ENCODE measurements at regions not wholly inside any gene's neighbourhood (a gene's known extent, or its start where the extent isn't known, plus 50 kb on each side); places are given as distances from the start of the nearest gene placed in this dataset.
A peak's percentile ranks its signal among the peaks of the same experiment; 100 is the strongest.

- Histone ChIP-seq H3K4me2 (ENCODE audit: extremely low read depth, insufficient read depth, low read length) (no peak overlapping the region), H4K20me1 (ENCODE audit: control insufficient read depth, extremely low read depth, insufficient read depth, low read length) (no peaks in the 10 kb centered on the region), H3K9ac (ENCODE audit: insufficient read depth, low read length) (no peak overlapping the region), H3K9me3 (ENCODE audit: control insufficient read depth, insufficient read depth, low read depth, low read length) (no peaks in the 10 kb centered on the region), H3K27me3 (ENCODE audit: control insufficient read depth, insufficient read depth, low read length) (no peaks in the 10 kb centered on the region), H2AFZ (ENCODE audit: low read length) (no peak overlapping the region), H3K79me2 (ENCODE audit: control insufficient read depth, insufficient read depth, low read length) (no peaks in the 10 kb centered on the region), H3K36me3 (ENCODE audit: control insufficient read depth, insufficient read depth, low read length) (no peaks in the 10 kb centered on the region), H3K27ac (ENCODE audit: insufficient read depth, low read length) (no peak overlapping the region), H3K4me1 (ENCODE audit: control insufficient read depth, extremely low read depth, insufficient read depth, low read length) (no peaks in the 10 kb centered on the region), H3K4me3 (replicated peaks in 1 of 4; ENCODE audit: control extremely low read depth in 1 of 4, insufficient read depth in 1 of 4, low read depth in 3 of 4, low read length in 4 of 4) (no peak overlapping the region)
- TF ChIP-seq EZH2 (IDR thresholded peaks at IDR 0.05; ENCODE audit: low read length, missing control alignments), result no peak
- TF ChIP-seq, protein P1, sequence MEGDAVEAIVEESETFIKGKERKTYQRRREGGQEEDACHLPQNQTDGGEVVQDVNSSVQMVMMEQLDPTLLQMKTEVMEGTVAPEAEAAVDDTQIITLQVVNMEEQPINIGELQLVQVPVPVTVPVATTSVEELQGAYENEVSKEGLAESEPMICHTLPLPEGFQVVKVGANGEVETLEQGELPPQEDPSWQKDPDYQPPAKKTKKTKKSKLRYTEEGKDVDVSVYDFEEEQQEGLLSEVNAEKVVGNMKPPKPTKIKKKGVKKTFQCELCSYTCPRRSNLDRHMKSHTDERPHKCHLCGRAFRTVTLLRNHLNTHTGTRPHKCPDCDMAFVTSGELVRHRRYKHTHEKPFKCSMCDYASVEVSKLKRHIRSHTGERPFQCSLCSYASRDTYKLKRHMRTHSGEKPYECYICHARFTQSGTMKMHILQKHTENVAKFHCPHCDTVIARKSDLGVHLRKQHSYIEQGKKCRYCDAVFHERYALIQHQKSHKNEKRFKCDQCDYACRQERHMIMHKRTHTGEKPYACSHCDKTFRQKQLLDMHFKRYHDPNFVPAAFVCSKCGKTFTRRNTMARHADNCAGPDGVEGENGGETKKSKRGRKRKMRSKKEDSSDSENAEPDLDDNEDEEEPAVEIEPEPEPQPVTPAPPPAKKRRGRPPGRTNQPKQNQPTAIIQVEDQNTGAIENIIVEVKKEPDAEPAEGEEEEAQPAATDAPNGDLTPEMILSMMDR (conservative IDR thresholded peaks at IDR 0.05 in 1 of 2, IDR thresholded peaks at IDR 0.05 in 1 of 2; ENCODE audit: low read depth in 1 of 2, low read length in 2 of 2), result no peak
- DNase-seq (ENCODE audit: low read depth in 2 of 2), result no peak
Measured at GRCh38 chr13:75042807-75043206, 439.2 kb downstream of the TBC1D4 start.

DNA sequence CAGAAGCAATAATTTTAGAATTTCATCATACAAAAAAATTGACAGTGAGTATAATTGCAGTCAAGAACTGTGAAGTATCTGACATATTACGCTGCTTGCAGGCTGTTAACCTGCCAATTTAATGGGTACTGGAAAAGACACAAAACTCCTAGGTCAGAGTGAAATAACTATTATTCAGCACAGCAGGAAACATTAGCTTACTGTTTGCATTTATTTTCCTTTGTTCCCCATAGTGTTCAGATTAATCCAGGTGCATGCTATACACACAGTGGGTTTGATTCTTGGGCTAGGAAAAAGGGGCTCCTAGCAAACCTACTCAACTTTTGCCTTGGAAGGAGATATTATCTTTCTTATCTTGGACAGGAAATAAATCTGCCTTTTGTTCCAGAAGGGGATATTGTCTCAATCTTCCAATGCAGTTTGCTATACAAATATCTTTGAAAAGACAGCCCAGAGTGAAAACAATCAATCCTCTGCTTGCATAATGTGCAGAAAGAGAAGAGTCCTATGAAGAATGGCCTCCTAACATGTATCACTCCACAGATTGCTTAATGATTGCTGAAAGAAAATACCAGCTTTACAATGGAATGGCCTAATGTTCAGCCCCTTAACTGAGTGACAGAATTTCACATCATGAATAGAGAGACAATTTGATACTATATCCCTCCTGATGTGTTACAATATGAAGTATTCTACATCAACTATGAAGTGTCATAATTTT is 443.4 kb downstream of the TBC1D4 start:
- DNase-seq (ENCODE audit: low read depth in 2 of 2), result no peak
- TF ChIP-seq EZH2 (IDR thresholded peaks at IDR 0.05; ENCODE audit: low read length, missing control alignments), result no peak
- TF ChIP-seq, protein P1 (conservative IDR thresholded peaks at IDR 0.05 in 1 of 2, IDR thresholded peaks at IDR 0.05 in 1 of 2; ENCODE audit: low read depth in 1 of 2, low read length in 2 of 2), result no peak
- Histone ChIP-seq H3K27ac (ENCODE audit: insufficient read depth, low read length) (no peak overlapping the region), H4K20me1 (ENCODE audit: control insufficient read depth, extremely low read depth, insufficient read depth, low read length) (no peaks in the 10 kb centered on the region), H3K4me3 (replicated peaks in 1 of 4; ENCODE audit: control extremely low read depth in 1 of 4, insufficient read depth in 1 of 4, low read depth in 3 of 4, low read length in 4 of 4) (no peak overlapping the region), H3K79me2 (ENCODE audit: control insufficient read depth, insufficient read depth, low read length) (no peaks in the 10 kb centered on the region), H3K9me3 (ENCODE audit: control insufficient read depth, insufficient read depth, low read depth, low read length) (no peaks in the 10 kb centered on the region), H3K9ac (ENCODE audit: insufficient read depth, low read length) (no peak overlapping the region), H3K27me3 (ENCODE audit: control insufficient read depth, insufficient read depth, low read length) (no peaks in the 10 kb centered on the region), H3K36me3 (ENCODE audit: control insufficient read depth, insufficient read depth, low read length) (no peaks in the 10 kb centered on the region), H2AFZ (ENCODE audit: low read length) (no peak overlapping the region), H3K4me2 (ENCODE audit: extremely low read depth, insufficient read depth, low read length) (no peak overlapping the region), H3K4me1 (ENCODE audit: control insufficient read depth, extremely low read depth, insufficient read depth, low read length) (no peaks in the 10 kb centered on the region)

DNA sequence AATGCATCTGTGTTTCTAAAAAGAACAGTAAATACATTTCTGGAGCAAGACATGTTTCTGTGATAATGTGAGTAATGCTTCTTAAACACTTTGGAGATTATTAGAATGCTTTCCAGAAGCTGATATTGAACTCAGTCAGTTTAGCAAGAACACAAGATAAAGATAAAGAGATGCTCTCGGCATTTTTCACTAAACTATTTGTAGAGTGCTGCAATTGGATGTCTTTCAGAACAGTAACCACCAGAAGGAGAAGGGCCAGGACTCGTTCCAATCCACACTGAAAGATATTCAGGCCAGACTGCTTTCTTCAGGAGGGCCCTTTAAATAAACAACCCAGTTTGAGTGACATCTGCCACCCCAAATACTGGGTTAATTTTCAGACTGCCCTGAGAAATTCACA is 456.0 kb downstream of the TBC1D4 start:
- peak in 1 of 2 donors; percentile 4 for DNase-seq (ENCODE audit: low read depth in 2 of 2)
- H3K27ac ChIP-seq (ENCODE audit: insufficient read depth, low read length), result no peak overlapping the region
- no peak overlapping the region for H3K4me3 ChIP-seq (replicated peaks in 1 of 4; ENCODE audit: control extremely low read depth in 1 of 4, insufficient read depth in 1 of 4, low read depth in 3 of 4, low read length in 4 of 4)
- no peak overlapping the region for H3K4me2 ChIP-seq (ENCODE audit: extremely low read depth, insufficient read depth, low read length)
- TF ChIP-seq, protein P1 (conservative IDR thresholded peaks at IDR 0.05 in 1 of 2, IDR thresholded peaks at IDR 0.05 in 1 of 2; ENCODE audit: low read depth in 1 of 2, low read length in 2 of 2), result no peak
- no peak for TF ChIP-seq EZH2 (IDR thresholded peaks at IDR 0.05; ENCODE audit: low read length, missing control alignments)
- H3K9ac ChIP-seq (ENCODE audit: insufficient read depth, low read length), result no peak overlapping the region
- H3K27me3 ChIP-seq (ENCODE audit: control insufficient read depth, insufficient read depth, low read length), result no peaks in the 10 kb centered on the region
- H4K20me1 ChIP-seq (ENCODE audit: control insufficient read depth, extremely low read depth, insufficient read depth, low read length), result no peaks in the 10 kb centered on the region
- no peaks in the 10 kb centered on the region for H3K9me3 ChIP-seq (ENCODE audit: control insufficient read depth, insufficient read depth, low read depth, low read length)
- no peaks in the 10 kb centered on the region for H3K79me2 ChIP-seq (ENCODE audit: control insufficient read depth, insufficient read depth, low read length)
- no peak overlapping the region for H2AFZ ChIP-seq (ENCODE audit: low read length)
- H3K4me1 ChIP-seq (ENCODE audit: control insufficient read depth, extremely low read depth, insufficient read depth, low read length), result no peaks in the 10 kb centered on the region
- no peaks in the 10 kb centered on the region for H3K36me3 ChIP-seq (ENCODE audit: control insufficient read depth, insufficient read depth, low read length)

Measured in fibroblast of lung (primary cell).